Endothelial cell of umbilical vein (primary cell): ENCODE measurements at regions not wholly inside any gene's neighbourhood (a gene's known extent, or its start where the extent isn't known, plus 50 kb on each side); places are given as distances from the start of the nearest gene placed in this dataset.

Experiments used
- BruUV-seq: library from RNA; stranded (reverse); fragments of 400-500 nt; replicated peaks from 2 replicates; lab custom pipeline; 2021; lab: Mats Ljungman, UMichigan
- CTCF ChIA-PET: fragments of 300-600, 350-600 bp; sonication (Branson Sonifier 250); formaldehyde crosslinking; loops from one replicate; lab custom pipeline; 2021; ENCODE audit warnings: antibody characterized with exemption, inconsistent platforms; lab: Charles Lee
- POLR2A ChIA-PET: fragments of 300-600, 350-600 bp; sonication (Branson Sonifier 250); formaldehyde crosslinking; loops from one replicate; lab custom pipeline; 2021; ENCODE audit warnings: antibody characterized with exemption, inconsistent platforms; lab: Charles Lee
- DNase-seq: peaks from one replicate; pipeline ENCODE4 v3.0.0-alpha.2; 2011; ENCODE audit warnings: low read depth, low spot score
- FAIRE-seq: peaks from 2 replicates; lab custom pipeline; 2011; peaks lifted over from hg19 to GRCh38; lab: Jason Lieb, UNC
- H2AFZ ChIP-seq: 2 replicates; pipeline ENCODE4 v1.6.0; 2012; ENCODE audit warnings: low read depth, low read length, control low read depth, inconsistent platforms
- H3K27ac ChIP-seq: 2 replicates; pipeline ENCODE4 v1.5.1; 2011; ENCODE audit warnings: low read depth, mild to moderate bottlenecking, control low read depth, low read length, moderate library complexity; ENCODE audit not compliant: insufficient read depth
- H3K27me3 ChIP-seq, 2 experiments: 2 replicates each; pipeline versions ENCODE4 v1.6.0 to v1.6.1; 2011; ENCODE audit warnings: low read length in 2 of 2, mixed read lengths in 1 of 2; ENCODE audit not compliant: control insufficient read depth in 2 of 2, insufficient read depth in 2 of 2
- H3K36me3 ChIP-seq, 2 experiments: 2 replicates in 1 of 2; 3 replicates in 1 of 2; pipeline ENCODE4 v1.5.1; 2011; ENCODE audit warnings: low read length in 2 of 2, mild to moderate bottlenecking in 1 of 2, moderate library complexity in 1 of 2; ENCODE audit not compliant: control insufficient read depth in 2 of 2, insufficient read depth in 2 of 2; ENCODE audit errors: extremely low read depth in 1 of 2
- H3K4me1 ChIP-seq: 3 replicates; pipeline ENCODE4 v1.5.1; 2011; ENCODE audit warnings: mild to moderate bottlenecking, low read length; ENCODE audit not compliant: control insufficient read depth, insufficient read depth; ENCODE audit errors: extremely low read depth
- H3K4me2 ChIP-seq: 2 replicates; pipeline ENCODE4 v1.6.1; 2011; ENCODE audit warnings: low read length, control low read depth, mixed read lengths; ENCODE audit not compliant: insufficient read depth
- H3K4me3 ChIP-seq, 3 experiments: fragments of 200-600 bp in 1 of 3; sonication (generic), shearing (Covaris generic) in 1 of 3; replicated peaks in 1 of 3; 2 replicates each; pipeline ENCODE4 v1.5.1; 2011 to 2016; ENCODE audit warnings: control low read depth in 3 of 3, low read length in 3 of 3, mild to moderate bottlenecking in 2 of 3, inconsistent platforms in 1 of 3, low read depth in 1 of 3, moderate library complexity in 1 of 3; ENCODE audit not compliant: insufficient read depth in 1 of 3
- H3K79me2 ChIP-seq: 2 replicates; pipeline ENCODE4 v1.6.0; 2012; ENCODE audit warnings: low read length, inconsistent platforms; ENCODE audit not compliant: control insufficient read depth, insufficient read depth
- H3K9ac ChIP-seq: replicated peaks from 2 replicates; pipeline ENCODE3; 2011; ENCODE audit warnings: low read length, control low read depth; ENCODE audit not compliant: insufficient read depth; ENCODE audit errors: extremely low read depth
- H3K9me1 ChIP-seq: replicated peaks from 3 replicates; pipeline ENCODE4 v1.6.0; 2011; ENCODE audit warnings: mild to moderate bottlenecking, low read length; ENCODE audit not compliant: control insufficient read depth, insufficient read depth; ENCODE audit errors: extremely low read depth
- H3K9me3 ChIP-seq: replicated peaks from 2 replicates; pipeline ENCODE4 v1.5.1; 2012; ENCODE audit warnings: low read length, inconsistent platforms; ENCODE audit not compliant: control insufficient read depth, insufficient read depth
- H4K20me1 ChIP-seq: replicated peaks from 2 replicates; pipeline ENCODE3; 2011; ENCODE audit warnings: mild to moderate bottlenecking, low read length; ENCODE audit not compliant: control insufficient read depth, insufficient read depth; ENCODE audit errors: extremely low read depth
- JUN ChIP-seq: IDR thresholded peaks from 2 replicates; pipeline ENCODE4 v1.6.1; 2011; ENCODE audit warnings: borderline replicate concordance, low read depth; ENCODE audit not compliant: insufficient read length, insufficient read depth
- POLR2A ChIP-seq: IDR thresholded peaks from 2 replicates; pipeline ENCODE4 v1.6.1; 2012; ENCODE audit warnings: low read depth, mild to moderate bottlenecking, control low read depth, low read length
- POLR2AphosphoS5 ChIP-seq: IDR thresholded peaks from 2 replicates; pipeline ENCODE4 v1.6.1; 2012; ENCODE audit warnings: low read depth, mild to moderate bottlenecking, control low read depth, low read length, moderate library complexity; ENCODE audit not compliant: insufficient read depth
- dilution Hi-C: fragments of 300-500 bp; cut with MboI; formaldehyde crosslinking; loops from one replicate; pipeline ENCODE4 v1.15.0; 2019; ENCODE audit warnings: low sequenced_read_pairs; ENCODE audit not compliant: extremely low pct_ligation_motif_present
- intact Hi-C: fragments of 100-400 bp; cut with micrococcal nuclease; formaldehyde crosslinking; loops from one replicate; pipeline ENCODE4 v1.10.0; 2022
- TF ChIP-seq, protein P1 (sequence below), 2 donors: IDR thresholded peaks; 1 replicate in 1 of 2; 2 replicates in 1 of 2; pipeline ENCODE4 v1.5.1; 2011; ENCODE audit warnings: low read length in 2 of 2, mild to moderate bottlenecking in 2 of 2, moderate library complexity in 2 of 2, control low read depth in 1 of 2, inconsistent platforms in 1 of 2, low read depth in 1 of 2; ENCODE audit not compliant: insufficient read depth in 1 of 2; ENCODE audit errors: extremely low read depth in 1 of 2
- TF ChIP-seq, protein P2 (sequence below): IDR thresholded peaks from 2 replicates; pipeline ENCODE4 v1.6.1; 2011; ENCODE audit not compliant: insufficient read depth, insufficient read length

DNA sequence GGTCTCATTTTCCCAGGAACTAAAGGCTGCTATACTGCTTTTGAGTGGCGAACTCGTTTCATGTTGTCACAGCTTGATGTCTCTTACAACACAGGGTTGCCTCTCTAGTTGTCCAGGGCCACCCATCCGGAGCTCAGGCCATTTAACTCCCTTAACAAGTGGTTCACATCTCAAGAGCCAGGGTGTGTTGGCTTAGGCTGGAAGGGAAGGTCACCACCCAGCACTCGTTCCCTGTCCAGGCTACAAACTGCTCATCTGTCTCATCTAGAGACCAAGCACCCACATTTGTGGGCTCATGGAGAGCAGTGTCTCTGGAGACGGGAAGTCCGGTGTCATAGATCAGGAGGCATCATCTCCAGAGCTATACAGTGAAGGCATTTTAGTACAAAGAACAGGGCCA, 106.8 kb upstream of the EXOC2 start:
- peaks cover 3 to 16% of the 10 kb centered on the region in 2 experiments for H3K27me3 ChIP-seq
- H3K9ac ChIP-seq, result no peak overlapping the region
- DNase-seq, result no peak
- H2AFZ ChIP-seq, result no peak overlapping the region
- TF ChIP-seq POLR2AphosphoS5 (no peak), JUN (no peak), POLR2A (no peak)
- TF ChIP-seq, protein P1, sequence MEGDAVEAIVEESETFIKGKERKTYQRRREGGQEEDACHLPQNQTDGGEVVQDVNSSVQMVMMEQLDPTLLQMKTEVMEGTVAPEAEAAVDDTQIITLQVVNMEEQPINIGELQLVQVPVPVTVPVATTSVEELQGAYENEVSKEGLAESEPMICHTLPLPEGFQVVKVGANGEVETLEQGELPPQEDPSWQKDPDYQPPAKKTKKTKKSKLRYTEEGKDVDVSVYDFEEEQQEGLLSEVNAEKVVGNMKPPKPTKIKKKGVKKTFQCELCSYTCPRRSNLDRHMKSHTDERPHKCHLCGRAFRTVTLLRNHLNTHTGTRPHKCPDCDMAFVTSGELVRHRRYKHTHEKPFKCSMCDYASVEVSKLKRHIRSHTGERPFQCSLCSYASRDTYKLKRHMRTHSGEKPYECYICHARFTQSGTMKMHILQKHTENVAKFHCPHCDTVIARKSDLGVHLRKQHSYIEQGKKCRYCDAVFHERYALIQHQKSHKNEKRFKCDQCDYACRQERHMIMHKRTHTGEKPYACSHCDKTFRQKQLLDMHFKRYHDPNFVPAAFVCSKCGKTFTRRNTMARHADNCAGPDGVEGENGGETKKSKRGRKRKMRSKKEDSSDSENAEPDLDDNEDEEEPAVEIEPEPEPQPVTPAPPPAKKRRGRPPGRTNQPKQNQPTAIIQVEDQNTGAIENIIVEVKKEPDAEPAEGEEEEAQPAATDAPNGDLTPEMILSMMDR (IDR thresholded peaks at IDR 0.05; ENCODE audit: extremely low read depth in 1 of 2, insufficient read depth in 1 of 2, low read depth in 1 of 2, low read length in 2 of 2), result no peak
- TF ChIP-seq, protein P2, sequence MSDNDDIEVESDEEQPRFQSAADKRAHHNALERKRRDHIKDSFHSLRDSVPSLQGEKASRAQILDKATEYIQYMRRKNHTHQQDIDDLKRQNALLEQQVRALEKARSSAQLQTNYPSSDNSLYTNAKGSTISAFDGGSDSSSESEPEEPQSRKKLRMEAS, result no peak
- H3K79me2 ChIP-seq, result no peaks in the 10 kb centered on the region
- CTCF ChIA-PET, result interaction anchor here (0.6 to 3.5 kb wide), 7 partner anchors 44 to 637 kb away, joined by 3 to 26 read pairs (median 4); no protein-coding TSS in a partner anchor
- no peak overlapping the region for H3K4me2 ChIP-seq
- H3K9me1 ChIP-seq, result no peaks in the 10 kb centered on the region
- intact Hi-C loops, result no loop called here
- H4K20me1 ChIP-seq, result no peaks in the 10 kb centered on the region
- dilution Hi-C loops, result no loop called here
- H3K27ac ChIP-seq, result no peak overlapping the region
- FAIRE-seq, result no peak
- no peaks in the 10 kb centered on the region for H3K4me1 ChIP-seq
- H3K4me3 ChIP-seq, result no peak overlapping the region
- BruUV-seq, result no TSS peak
- no peaks in the 10 kb centered on the region for H3K9me3 ChIP-seq
- POLR2A ChIA-PET, result no interaction called here
- H3K36me3 ChIP-seq, result no peaks in the 10 kb centered on the region
